ENCODE measurements at regions not wholly inside any gene's neighbourhood (a gene's known extent, or its start where the extent isn't known, plus 50 kb on each side); places are given as distances from the start of the nearest gene placed in this dataset.

GRCh38 chr2:155100261-155100660, 401.8 kb downstream of the KCNJ3 start:
- DNase-seq: no peak

DNA sequence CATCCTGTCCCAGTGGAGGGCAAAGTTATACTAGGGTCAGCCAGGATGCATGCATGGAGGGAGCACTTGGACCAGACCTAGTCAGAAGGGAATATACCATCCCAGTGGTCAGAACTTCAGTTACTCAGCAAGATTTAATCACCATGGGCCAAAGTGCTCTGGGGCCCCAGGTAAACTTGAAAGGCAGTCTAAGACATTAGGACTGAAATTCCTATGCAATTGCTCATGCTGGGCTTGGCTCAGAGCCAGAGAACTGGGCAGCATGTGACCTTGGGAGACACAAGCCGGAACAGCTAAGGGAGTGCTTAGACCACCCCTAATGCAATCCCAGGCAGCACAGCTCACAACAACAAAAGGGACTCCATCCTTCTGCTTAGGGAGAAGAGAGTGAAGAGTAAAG, 401.3 kb downstream of the KCNJ3 start:
- DNase-seq: no peak

DNA sequence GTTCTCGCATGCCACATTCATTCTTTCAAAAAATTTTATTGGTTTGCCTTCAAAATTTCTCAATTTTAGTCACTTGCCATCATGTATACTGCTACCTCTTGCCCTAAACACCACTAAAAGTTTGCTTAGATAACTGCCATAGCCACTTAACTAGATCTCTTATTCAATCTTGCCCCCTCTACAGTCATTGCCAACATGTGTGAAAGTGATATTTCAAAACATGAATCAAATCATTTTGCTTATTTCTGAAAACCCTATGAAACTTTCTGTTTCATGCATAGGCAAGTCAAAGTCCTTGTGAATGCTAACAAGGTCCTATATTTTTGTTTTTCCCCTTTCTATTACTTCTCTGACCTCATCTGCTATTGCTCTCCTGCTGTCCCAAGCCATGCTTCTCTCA, 397.1 kb downstream of the KCNJ3 start:
- no peak for DNase-seq

- no peak for DNase-seq
These were observed 381.9 kb downstream of the KCNJ3 start for GRCh38 chr2:155080373-155080772.

DNA sequence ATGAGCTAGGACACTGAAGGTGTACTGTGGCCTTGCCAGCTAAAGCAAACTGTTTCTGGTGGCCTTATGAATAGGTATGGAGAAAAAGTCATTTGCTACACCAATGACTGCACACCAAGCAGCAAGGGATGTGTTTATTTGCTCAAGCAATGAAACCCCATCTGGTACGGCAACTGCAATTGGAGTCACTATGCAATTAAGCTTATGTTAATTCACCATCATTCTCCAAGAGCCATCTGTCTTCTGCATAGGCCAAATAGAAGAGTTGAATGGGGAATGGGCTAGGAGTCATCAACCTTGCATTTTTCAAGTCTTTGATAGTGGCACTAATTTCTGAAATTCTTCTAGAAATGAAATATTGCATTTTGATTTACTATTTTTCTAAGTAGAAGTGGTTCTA, 372.0 kb downstream of the KCNJ3 start:
- DNase-seq: no peak

GRCh38 chr2:155062922-155063258, 364.4 kb downstream of the KCNJ3 start:
- DNase-seq: no peak

- DNase-seq: no peak
These were observed 363.9 kb downstream of the KCNJ3 start for GRCh38 chr2:155062250-155062921.

DNA sequence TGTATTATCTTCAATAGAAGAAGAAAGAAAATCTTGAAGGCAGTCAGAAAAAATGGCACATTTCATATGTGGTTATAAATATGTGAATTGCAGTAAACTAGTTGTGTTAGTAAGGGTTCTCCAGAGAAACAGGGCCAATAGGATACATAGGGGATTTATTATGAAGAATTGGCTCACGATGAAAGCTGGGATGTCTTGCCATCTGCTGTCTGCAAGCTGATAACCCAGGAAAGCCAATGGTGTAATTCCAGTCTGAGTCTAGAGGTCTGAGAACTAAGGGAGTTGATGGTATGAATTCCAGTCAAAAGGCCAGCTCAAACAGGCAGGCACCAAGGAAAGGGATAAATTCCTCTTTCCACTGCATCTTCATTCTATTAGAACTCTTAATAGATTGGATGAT, 362.4 kb downstream of the KCNJ3 start:
- DNase-seq: no peak

DNA sequence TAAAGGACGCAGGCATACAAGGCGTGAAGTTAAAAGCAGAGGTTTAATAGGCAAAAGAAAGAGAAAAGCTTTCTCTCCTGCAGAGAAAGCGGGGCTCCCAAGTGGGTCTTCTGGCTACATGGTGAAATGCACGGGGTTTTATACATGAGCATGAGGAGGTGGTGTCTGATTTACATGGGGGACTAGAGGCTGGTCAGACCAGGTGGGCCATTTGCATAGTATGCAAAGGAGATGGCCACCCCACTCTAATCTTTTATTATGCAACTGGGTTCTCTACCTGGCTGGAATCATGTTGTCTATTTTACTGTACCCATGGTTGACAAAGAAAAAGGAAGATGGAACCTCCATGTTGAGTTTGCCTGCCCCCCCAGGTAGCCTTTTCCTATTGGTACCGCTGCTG, 356.2 kb downstream of the KCNJ3 start:
- DNase-seq: no peak

- DNase-seq: no peak
These were observed 344.6 kb downstream of the KCNJ3 start for GRCh38 chr2:155043097-155043496.

DNA sequence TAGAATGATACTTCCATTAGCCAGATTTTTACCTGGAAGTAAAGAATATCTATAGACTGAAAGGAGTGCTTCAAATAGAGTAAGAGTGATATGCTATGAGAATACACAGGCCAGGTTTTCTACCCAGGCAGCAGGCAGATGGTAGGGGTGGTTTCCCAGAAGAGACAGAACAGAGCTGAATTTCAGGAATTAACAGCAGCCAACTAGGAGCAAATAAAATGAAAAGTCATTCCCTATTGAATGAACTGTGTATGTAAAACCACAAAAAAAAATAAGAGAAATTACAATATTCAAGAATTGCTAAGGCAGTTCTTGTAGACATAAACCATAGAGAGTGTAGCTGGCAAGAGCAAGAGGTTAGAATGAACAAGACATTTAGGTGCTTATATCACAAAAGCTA, 336.8 kb downstream of the KCNJ3 start:
- DNase-seq: no peak

DNA sequence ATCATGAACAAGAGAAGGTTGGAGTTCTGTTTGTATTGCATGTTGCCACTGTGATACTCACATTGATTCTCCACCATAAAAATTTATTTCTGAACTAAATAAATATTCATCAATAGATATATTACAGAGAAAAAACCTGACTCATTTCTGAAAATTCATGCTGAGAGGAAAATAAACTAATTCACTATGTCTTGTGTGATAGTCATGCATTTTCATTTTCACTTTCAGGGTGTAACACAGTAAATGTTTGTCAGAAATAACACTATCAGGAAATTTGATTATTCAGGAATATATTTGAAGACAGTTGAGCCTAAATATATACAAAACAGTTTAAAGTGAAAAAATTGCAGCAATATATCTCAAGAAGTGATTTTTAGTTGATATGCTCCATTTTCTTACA, 335.2 kb downstream of the KCNJ3 start:
- DNase-seq: no peak

- no peak for DNase-seq
These were observed 331.8 kb downstream of the KCNJ3 start for GRCh38 chr2:155030296-155030695.

- no peak for DNase-seq
These were observed 328.2 kb downstream of the KCNJ3 start for GRCh38 chr2:155026651-155027174.

DNA sequence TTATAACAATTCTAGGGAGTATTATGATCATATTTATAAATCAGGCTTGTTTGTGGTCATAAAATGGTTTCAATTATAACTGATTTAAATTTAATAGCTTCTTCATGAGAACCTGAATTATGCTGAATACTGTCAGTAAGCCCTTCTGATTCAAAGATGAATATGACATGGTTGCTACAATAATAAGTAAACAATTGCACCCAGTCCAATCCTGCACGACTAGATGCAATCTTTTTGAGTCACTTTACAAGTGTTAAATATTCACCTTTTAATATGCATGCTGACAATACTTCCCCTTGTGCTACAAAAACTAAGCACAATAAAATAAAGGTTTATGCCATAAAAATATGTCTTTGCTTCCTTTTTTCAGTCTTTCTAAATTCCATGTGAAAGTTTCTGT, 325.2 kb downstream of the KCNJ3 start:
- no peak for DNase-seq

- DNase-seq: no peak
These were observed 324.0 kb downstream of the KCNJ3 start for GRCh38 chr2:155022531-155022930.

DNA sequence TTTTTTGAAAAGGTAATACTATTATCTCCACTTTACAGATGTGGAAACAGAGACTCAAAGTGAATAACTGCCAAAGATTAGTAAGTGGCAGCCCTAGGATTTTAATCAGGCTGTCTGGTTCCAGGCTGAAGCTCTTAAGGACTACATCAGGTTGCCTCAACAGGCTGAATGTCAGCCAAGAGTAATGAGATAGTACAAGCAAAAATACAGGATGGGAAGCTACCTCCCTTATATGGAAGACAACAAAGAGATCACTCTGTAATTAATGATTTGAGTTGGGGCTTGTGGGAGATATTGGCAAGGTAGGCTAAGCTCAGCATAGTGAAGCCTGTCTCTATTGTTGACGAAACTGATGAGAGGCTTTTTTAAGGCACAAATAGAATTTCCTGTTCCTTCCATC, 323.1 kb downstream of the KCNJ3 start:
- DNase-seq: no peak

GRCh38 chr2:155020246-155020645, 321.8 kb downstream of the KCNJ3 start:
- DNase-seq: no peak

DNA sequence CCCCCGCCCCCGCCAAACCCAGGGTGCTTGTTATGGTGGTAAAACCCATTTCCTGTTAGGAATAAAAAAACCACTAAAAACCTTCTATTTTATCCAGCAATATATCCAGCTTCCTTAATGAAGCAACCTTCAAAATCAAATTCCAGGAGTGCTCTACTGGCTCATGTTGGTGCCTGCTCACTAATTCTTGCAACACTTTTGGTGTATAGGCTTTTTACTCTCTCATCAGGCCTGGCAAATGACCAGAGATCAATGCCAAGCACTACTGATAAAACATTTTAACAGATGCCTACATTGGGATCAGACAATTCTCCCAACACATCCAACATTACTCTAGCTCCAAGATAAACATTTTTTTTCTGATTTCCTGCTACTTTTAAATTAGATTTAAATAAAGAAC, 312.4 kb downstream of the KCNJ3 start:
- no peak for DNase-seq

GRCh38 chr2:154995361-154995760, 296.9 kb downstream of the KCNJ3 start:
- DNase-seq: no peak

DNA sequence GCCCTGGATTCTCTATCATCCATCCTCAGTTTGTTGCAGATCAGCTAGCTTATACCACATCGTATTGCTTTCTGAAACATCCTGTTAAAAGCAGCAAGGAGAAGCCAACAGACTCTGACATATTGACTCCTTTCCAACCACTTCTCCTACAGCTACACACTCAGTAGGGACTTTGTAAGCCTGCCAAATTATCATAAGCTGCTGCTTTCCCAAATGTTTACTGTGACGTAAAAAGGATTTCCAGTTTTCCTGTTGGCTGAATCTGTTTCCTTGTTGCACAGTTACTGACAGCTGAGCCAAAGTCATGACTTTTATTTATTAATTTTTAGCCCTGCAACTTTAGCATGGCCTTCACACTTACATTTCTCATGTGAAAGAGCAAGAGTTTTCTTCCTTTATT, 294.3 kb downstream of the KCNJ3 start:
- DNase-seq: no peak

GRCh38 chr2:154978710-154979109, 280.2 kb downstream of the KCNJ3 start:
- DNase-seq: no peak

GRCh38 chr2:154978244-154978643, 279.7 kb downstream of the KCNJ3 start:
- no peak for DNase-seq

- no peak for DNase-seq
These were observed 275.5 kb downstream of the KCNJ3 start for GRCh38 chr2:154974041-154974440.

GRCh38 chr2:154963511-154963910, 265.0 kb downstream of the KCNJ3 start:
- DNase-seq: no peak

DNA sequence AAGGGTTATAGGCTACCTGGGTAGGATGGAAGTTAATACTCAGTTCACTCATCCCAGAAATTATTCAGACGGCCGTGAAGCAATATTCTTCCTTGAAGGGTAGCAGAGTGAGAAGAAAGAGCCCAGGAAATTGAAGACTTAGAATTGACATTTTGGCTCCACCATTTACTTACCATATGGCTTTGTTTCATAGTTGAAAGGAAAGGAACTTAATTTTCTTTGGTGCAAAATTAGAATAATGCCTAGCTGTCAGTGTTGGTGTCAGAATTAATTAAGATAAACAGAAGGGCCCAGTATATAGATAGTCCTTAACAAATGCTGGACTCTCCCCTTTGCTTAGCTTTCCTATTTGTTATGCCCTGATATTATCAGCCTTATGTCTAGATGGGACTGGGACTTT, 263.2 kb downstream of the KCNJ3 start:
- no peak for DNase-seq
